ENCODE measurements at regions not wholly inside any gene's neighbourhood (a gene's known extent, or its start where the extent isn't known, plus 50 kb on each side); places are given as distances from the start of the nearest gene placed in this dataset.

DNA sequence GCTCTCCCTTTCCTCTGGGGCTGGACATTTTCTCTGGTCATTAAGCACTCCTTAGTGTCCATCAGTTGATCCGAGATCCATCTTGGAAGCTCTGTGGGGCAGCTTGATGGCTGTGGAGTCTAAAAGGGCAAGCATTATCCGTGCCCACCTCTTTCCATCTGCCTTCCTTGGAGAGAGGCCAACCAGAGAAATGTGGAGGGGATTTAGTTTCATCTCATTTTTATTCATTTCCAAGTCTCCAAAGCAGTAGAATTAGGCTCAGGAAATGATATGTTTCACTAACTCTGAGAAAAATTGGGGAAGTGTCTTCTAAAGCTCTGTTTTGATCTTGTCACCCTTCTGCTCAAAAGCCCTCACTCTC lies 95.9 kb upstream of the KLHL25 start:
- DNase-seq, result no peak

DNA sequence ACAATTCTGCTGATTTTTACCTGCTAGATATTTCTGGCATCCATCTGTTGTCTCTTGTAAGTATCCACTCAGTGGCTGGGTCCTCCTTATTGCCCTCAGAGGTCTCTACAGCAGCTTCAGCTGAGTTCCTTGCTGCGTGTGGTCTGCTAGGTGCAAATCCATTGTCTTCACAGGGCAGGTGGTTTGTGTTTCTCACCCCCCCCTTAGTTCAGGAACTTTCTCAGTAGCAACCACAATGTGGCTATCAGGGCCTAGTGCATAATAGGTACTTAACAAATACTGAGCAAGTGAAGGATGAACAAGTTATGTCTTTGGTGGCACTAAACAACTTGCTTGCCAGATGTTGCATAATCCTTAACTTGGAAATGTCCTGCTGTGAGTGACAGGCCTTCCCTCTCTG lies 96.7 kb upstream of the KLHL25 start:
- DNase-seq, result no peak

DNA sequence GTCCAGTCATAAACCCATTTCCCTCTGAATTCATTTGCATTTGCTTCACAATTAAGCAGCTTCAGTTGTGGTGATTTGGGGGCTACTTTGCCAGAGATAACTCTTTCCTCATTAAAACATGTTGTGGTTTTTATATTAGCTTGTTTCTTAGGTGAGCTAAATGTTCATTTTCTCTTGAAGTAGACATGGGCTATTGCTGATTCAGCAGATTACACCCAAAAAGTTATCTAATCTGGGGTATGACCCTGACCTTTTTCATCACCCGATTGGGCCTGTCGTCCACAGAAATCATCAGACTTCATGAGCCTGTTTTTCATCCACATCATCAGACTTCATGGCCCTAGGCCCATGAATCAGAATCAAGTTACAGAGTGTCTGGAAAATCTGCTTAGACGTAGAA lies 97.5 kb upstream of the KLHL25 start:
- DNase-seq, result no peak

DNA sequence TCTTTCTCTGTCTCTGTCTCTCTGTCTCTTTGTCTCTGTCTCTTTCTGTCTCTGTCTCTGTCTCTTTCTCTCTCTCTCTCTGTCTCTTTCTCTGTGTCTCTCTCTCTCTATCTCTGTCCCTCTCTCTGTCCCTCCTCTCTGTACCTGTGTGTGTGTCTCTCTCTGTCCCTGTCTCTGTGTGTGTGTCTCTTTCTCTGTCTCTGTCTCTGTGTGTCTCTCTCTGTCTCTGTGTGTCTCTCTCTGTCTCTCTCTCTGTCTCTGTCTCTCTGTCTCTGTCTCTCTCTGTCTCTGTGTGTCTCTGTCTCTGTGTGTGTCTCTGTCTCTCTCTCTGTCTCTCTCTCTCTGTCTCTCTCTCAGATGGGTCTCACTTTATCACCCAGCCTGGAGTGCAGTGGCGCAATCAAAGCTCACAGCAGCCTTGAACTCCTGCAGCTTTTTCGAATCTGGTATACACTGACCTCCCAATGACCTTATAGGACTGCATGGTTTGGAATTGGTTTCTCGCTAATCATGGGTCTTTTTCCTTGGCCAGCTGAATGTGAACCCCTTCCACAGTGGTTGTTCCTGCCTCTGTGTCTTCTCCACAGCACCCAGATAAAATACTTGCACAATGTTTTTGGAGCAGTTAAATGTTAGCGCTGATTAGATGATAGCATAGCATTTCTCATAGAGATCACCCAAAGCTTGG lies 102.6 kb upstream of the KLHL25 start:
- no peak for DNase-seq

- DNase-seq, result no peak
Observed at GRCh38 chr15:85897895-85898717, 103.4 kb upstream of the KLHL25 start.

GRCh38 chr15:85899927-85900326 lies 105.2 kb upstream of the KLHL25 start:
- no peak for DNase-seq

DNA sequence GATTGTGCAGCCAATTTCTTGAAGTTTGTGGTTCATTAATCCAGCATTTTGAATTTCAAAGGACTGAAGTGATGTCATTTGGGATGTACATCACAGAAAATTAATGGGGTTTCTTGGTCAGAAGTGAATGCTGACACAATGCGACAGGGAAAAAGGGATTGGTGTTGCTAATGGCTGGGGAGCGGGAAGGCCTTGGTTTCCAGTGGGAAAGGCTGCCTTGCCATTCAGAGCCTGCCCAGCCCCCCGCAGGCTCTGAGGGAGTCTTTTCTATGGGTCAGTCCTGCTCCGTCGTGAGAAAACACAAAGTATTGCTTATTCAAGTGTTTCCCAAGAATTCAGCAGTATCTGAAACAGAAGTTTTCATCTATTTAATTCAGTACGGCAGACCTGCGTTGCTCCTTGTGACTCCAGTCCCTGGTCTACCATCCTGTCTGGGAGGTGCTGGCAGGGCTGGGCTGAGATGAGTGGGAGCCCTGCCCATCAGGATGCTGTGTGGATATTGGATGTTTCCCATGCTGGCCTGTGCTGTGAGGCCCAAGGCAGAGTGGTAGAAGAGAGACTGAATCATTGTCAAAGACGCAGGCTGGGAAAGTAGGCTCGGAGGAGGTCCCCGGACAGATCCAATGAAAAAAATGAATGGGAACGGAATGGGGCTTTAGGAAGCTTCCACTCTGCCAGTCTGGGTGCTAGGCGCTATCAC lies 111.2 kb upstream of the KLHL25 start:
- no peak for DNase-seq

GRCh38 chr15:85906640-85907039 lies 111.9 kb upstream of the KLHL25 start:
- no peak for DNase-seq

DNA sequence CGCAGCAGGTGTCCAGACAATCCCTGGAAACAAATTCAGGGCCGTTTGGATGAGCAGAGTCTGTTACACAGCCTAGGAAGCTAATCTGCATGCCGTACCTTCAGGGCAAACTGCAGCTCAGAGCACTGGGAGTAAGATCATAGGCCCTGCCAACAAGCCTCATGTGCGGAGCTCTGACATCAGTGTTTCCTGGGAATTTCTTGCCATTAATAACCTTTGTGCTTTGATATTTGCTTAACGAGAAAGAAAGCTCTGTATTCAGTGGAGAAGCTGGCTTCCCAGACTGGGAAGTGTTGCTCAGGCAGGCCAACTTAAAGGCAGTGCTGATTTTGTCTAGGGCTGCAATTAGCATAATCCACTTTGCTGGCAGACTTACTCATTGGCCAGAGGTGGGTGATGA lies 116.1 kb upstream of the KLHL25 start:
- no peak for DNase-seq

- DNase-seq, result no peak
Observed at GRCh38 chr15:85913461-85913860, 118.7 kb upstream of the KLHL25 start.

DNA sequence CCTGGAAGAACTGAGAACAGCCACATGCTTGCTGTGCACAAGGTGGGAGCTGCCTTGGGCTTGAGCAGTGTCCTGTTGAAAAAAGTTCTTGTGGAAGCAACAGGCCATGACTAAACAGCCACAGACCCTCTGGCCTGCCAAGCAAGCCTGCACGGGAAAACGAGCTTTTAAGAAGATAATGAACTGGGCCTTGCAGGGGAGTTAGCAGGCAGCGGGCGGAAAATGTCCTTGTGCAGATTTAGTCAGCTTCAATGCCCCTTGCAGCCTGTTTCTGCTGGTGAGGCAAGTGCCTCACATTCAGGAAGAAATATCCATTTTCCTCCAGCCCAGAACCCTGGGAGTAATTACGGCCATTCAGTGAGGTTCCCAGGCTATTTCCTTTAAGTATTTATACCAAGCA lies 126.2 kb upstream of the KLHL25 start:
- no peak for DNase-seq

GRCh38 chr15:85924088-85924487 lies 129.4 kb upstream of the KLHL25 start:
- DNase-seq, result no peak

DNA sequence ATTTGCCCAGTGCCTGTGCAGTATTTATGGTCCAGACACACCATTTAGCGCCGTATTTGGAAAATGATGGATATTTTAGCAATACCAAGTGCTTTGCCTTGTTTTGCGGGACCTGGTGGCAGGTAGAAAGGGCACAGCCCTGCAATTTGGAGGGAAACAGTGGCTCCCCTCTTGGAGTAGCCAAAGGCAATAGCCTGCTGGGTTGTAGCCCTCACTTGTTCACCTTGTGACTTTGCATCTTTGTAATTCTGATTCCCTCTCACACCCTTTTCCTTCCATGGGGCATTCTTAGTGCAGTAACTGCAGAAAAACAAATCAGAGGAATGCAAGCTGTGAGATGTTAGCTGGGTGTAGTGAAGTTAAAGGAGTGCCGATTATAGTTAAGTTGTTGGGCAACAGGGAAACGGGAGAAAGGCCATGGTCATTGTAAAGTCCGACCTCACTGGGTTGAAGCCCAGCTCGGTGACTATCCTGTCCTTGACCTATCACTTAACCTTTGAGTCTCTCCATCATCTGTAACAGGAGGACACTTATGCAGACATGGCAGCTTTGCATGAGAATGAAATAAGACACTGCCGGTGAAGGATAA lies 131.0 kb upstream of the KLHL25 start:
- DNase-seq, result no peak

DNA sequence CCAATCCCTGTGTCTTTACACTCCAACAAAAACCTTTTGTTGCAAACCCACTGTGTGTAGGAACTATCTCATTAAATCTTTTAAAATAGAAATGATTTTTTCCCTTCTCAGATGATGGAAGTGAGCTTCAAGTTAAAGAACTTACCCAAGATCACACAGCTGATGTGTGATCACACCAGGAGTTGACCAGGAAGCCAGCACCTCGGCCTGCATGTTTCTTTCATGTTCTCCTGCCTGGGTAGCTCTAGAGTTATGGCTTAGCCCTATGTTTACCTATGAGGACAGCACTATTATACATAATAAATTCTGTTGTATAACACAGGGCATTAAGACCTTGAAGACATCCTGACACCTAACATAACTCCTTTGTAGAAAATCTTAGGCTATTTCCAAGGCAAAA lies 132.1 kb upstream of the KLHL25 start:
- DNase-seq, result no peak

- DNase-seq, result no peak
Observed at GRCh38 chr15:85927931-85928537, 133.3 kb upstream of the KLHL25 start.

DNA sequence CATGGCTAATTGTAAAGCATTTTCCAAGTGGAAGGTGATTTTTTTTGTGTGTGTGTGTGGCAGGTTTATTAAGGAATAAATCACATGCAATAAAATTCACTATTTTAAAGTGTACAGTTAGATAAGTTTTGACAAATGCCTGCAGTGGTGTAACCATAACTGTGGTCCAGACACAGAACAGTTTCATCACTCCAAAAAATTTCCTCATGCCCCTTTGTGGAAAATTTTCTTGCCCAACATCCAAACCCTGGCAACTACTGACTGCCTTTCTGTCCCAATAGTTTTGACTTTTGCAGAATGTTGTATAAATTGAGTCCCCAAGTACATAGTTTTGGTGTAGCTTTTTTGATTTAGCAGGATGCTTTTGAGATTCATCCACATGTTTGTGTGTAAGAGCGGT lies 135.1 kb upstream of the KLHL25 start:
- DNase-seq, result no peak

DNA sequence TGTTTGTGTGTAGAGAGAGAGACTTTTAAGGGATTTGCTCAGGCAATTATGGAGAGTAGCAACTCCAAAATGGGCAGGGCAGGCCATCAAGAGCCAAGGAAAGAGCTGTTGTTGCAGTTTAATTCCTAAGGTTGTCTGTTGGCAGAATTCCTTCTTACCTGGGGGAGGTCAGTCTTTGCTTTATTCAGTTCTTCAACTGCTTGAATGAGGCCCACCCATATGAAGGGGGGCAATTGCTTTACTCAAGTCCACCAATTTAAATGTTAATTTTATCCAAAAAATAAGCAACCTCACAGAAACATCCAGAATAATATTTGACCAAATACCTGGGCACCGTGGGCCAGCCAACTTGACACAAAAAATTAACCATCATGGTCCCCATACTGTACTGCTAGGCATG lies 137.7 kb upstream of the KLHL25 start:
- no peak for DNase-seq

DNA sequence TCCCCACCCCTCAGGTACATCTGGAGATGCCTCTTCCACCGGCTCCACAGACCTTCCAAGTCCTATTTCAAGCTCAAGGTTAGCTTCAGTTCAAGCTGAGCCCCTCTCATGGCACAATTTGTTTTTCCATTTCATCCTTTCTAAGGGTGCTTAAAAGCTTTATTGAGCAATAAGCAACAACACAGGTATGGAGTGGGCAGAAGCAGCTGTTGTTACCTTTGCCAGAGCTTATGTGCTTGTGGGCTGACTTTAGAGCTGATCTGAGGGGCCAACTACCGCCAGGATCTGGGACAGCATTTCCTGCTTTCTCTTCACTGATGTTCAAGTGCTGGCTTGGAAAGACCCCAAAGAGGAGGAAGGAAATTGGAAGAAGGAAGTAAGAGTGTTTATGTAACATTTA lies 140.0 kb upstream of the KLHL25 start:
- DNase-seq, result no peak

- no peak for DNase-seq
Observed at GRCh38 chr15:85935182-85935581, 140.5 kb upstream of the KLHL25 start.

- no peak for DNase-seq
Observed at GRCh38 chr15:85937661-85938060, 142.0 kb upstream of the AGBL1 start.

DNA sequence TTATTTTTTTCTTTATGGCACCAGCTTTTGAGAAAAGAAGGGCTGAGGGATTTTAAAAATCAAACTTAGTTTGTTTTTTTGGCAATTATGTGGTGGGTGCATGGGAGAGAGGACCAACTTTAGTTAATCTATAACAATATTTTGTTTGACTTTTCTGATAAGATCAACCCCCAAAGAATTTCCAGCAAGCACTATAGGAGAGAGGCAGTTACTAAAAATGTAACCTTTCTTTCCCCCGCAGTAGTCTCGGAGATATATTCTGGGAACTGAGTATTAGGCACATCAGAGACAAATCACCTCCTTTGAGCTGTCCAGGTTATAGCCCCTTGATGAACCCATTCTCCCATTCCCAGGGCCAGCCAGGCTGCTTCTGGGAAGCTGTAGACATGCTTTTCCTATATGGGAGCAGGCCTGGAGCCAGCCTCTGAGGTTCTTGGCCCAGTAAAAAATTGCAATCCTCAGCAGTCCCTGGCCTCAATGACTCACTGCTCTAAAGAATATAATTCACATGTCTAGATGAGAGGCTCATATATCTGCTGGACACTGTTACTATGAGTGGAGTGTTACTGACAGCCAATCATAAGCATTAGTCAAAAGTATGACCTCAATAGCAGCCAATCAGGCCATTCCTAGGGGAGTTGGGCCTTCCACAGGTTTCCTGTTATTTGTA lies 138.3 kb upstream of the AGBL1 start:
- no peak for DNase-seq

- no peak for DNase-seq
Observed at GRCh38 chr15:85942632-85943031, 137.0 kb upstream of the AGBL1 start.

- DNase-seq, result no peak
Observed at GRCh38 chr15:85943151-85943550, 136.5 kb upstream of the AGBL1 start.
